ENCODE measurements at regions not wholly inside any gene's neighbourhood (a gene's known extent, or its start where the extent isn't known, plus 50 kb on each side); places are given as distances from the start of the nearest gene placed in this dataset.

DNA sequence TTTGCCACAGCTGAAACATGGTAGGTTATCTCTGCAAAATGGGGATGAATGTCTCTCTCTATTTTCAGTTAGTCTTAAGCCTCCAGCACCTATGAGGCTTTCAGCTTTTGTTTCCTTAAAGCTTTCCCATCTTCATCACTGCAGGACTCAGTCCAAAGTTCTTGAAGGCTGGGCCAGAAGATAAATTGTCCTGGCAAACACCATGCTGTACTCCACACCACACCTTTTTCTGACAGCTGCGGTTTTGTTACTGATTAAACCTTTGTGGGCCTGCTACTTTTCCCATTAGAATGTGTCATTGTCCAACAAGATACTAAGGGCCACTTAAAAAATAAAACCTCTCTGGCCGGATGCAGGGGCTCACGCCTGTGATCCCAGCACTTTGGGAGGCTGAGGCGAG is 87.2 kb upstream of the A1CF start:
- TF ChIP-seq, protein P1, sequence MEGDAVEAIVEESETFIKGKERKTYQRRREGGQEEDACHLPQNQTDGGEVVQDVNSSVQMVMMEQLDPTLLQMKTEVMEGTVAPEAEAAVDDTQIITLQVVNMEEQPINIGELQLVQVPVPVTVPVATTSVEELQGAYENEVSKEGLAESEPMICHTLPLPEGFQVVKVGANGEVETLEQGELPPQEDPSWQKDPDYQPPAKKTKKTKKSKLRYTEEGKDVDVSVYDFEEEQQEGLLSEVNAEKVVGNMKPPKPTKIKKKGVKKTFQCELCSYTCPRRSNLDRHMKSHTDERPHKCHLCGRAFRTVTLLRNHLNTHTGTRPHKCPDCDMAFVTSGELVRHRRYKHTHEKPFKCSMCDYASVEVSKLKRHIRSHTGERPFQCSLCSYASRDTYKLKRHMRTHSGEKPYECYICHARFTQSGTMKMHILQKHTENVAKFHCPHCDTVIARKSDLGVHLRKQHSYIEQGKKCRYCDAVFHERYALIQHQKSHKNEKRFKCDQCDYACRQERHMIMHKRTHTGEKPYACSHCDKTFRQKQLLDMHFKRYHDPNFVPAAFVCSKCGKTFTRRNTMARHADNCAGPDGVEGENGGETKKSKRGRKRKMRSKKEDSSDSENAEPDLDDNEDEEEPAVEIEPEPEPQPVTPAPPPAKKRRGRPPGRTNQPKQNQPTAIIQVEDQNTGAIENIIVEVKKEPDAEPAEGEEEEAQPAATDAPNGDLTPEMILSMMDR (IDR thresholded peaks at IDR 0.05; ENCODE audit: insufficient read depth, low read length, poor library complexity, severe bottlenecking) = no peak
- no peak for TF ChIP-seq EZH2phosphoT487 (conservative IDR thresholded peaks at IDR 0.05; ENCODE audit: low read length)

All from SU-DHL-6 (cell line).